ENCODE measurements at regions not wholly inside any gene's neighbourhood (a gene's known extent, or its start where the extent isn't known, plus 50 kb on each side); places are given as distances from the start of the nearest gene placed in this dataset.

DNA sequence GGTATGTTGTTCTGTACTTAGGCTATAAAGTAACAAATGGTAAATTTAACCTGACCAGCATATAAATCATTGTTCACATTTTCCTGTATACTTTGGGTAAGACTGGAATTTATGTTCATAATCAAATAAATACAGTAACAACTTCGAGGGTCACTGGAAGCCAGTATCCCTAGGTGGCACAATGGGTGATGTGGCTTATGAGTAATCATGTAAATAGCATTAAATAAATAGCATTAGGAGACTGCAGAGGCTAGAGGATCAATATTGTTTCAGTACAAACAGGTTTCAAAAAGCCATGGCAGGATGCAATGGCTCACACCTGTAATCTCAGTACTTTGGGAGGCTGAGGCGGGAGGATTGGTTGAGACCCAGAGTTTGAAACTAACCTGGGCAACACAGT is 690.6 kb downstream of the SLC4A3 start:
- H3K27ac ChIP-seq: no peak overlapping the region
- no peak overlapping the region for H3K4me3 ChIP-seq
- TF ChIP-seq POLR2A (IDR thresholded peaks at IDR 0.05) (no peak), POLR2AphosphoS5 (IDR thresholded peaks at IDR 0.05) (no peak)
- no peaks in the 10 kb centered on the region for H3K9me3 ChIP-seq
- intact Hi-C loops (cut with DNase I): no loop called here
- no peaks in the 10 kb centered on the region for H3K27me3 ChIP-seq (replicated peaks; ENCODE audit: insufficient read depth)
- DNase-seq (ENCODE audit: low spot score): no peak
- H3K4me1 ChIP-seq (replicated peaks): no peaks in the 10 kb centered on the region
- no peaks in the 10 kb centered on the region for H3K36me3 ChIP-seq
- WGBS: 91% methylated on average over 2 of the region's 2 CpGs

DNA sequence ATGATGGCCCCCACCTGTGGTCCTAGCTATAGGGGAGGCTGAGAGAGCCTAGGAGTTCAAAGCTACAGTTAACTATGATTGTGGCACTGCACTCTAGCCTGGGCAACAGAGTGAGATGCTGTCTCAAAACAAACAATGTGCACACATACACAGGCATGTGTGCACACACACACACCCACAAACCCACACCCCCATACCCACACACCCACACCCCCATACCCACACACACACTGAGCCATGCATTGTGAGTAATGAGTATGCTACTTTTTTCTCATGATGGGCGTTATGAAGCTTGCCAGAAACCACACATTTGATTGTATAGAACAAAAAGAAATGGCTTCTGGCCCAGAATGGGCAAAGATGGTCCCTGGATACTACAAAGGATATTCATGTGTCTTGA is 691.1 kb downstream of the SLC4A3 start:
- no peaks in the 10 kb centered on the region for H3K9me3 ChIP-seq
- no peaks in the 10 kb centered on the region for H3K36me3 ChIP-seq

GRCh38 chr2:220320326-220320725 is 692.9 kb downstream of the SLC4A3 start:
- DNase-seq (ENCODE audit: low spot score): no peak
- no peaks in the 10 kb centered on the region for H3K36me3 ChIP-seq
- intact Hi-C loops (cut with DNase I): no loop called here
- no peaks in the 10 kb centered on the region for H3K27me3 ChIP-seq (replicated peaks; ENCODE audit: insufficient read depth)
- no peak overlapping the region for H3K4me3 ChIP-seq
- no peak overlapping the region for H3K27ac ChIP-seq
- no peaks in the 10 kb centered on the region for H3K4me1 ChIP-seq (replicated peaks)
- WGBS: 60% methylated on average over 2 of the region's 2 CpGs
- TF ChIP-seq CTCF (IDR thresholded peaks at IDR 0.05) (no peak), POLR2AphosphoS5 (IDR thresholded peaks at IDR 0.05) (no peak), POLR2A (IDR thresholded peaks at IDR 0.05) (no peak)
- no peaks in the 10 kb centered on the region for H3K9me3 ChIP-seq

More for the DNA sequence above, 691.1 kb downstream of the SLC4A3 start:
- 70% methylated on average over 1 of the region's 1 CpG for WGBS
- H3K27ac ChIP-seq: no peak overlapping the region
- H3K4me1 ChIP-seq (replicated peaks): no peaks in the 10 kb centered on the region
- DNase-seq (ENCODE audit: low spot score): no peak
- H3K4me3 ChIP-seq: no peak overlapping the region
- no peak for TF ChIP-seq POLR2AphosphoS5 (IDR thresholded peaks at IDR 0.05)
- no peak for TF ChIP-seq CTCF (IDR thresholded peaks at IDR 0.05)
- TF ChIP-seq POLR2A (IDR thresholded peaks at IDR 0.05): no peak
- no peaks in the 10 kb centered on the region for H3K27me3 ChIP-seq (replicated peaks; ENCODE audit: insufficient read depth)
- intact Hi-C loops (cut with DNase I): no loop called here

DNA sequence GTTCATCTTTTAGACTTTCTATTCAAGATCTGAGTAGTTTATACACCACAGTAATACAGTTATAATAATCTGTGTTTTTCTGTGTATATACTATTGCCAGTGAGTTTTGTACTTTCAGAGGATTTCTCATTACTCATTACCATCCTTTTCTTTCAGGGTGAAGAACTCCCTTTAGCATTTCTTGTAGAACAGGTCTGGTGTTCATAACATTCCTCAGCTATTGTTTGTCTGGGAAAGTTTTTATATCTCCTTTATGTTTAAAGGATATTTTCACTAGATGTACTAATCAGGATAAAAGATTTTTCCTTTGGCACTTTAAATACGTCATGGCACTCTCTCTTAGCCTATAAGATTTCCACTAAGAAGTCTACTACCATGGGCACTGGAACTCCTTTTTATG is 705.5 kb downstream of the SLC4A3 start:
- 47% methylated on average over 1 of the region's 1 CpG for WGBS
- intact Hi-C loops (cut with DNase I): no loop called here
- no peaks in the 10 kb centered on the region for H3K4me1 ChIP-seq (replicated peaks)
- no peak overlapping the region for H3K27ac ChIP-seq
- DNase-seq (ENCODE audit: low spot score): no peak
- no peak overlapping the region for H3K4me3 ChIP-seq
- no peaks in the 10 kb centered on the region for H3K9me3 ChIP-seq
- H3K36me3 ChIP-seq: no peaks in the 10 kb centered on the region
- TF ChIP-seq CTCF (IDR thresholded peaks at IDR 0.05): no peak
- TF ChIP-seq POLR2A (IDR thresholded peaks at IDR 0.05): no peak
- no peak for TF ChIP-seq POLR2AphosphoS5 (IDR thresholded peaks at IDR 0.05)
- no peaks in the 10 kb centered on the region for H3K27me3 ChIP-seq (replicated peaks; ENCODE audit: insufficient read depth)

GRCh38 chr2:220334210-220334609 is 706.8 kb downstream of the SLC4A3 start:
- Histone ChIP-seq H3K4me3 (no peak overlapping the region), H3K9me3 (no peaks in the 10 kb centered on the region), H3K27ac (no peak overlapping the region), H3K4me1 (replicated peaks) (no peaks in the 10 kb centered on the region), H3K27me3 (replicated peaks; ENCODE audit: insufficient read depth) (no peaks in the 10 kb centered on the region), H3K36me3 (no peaks in the 10 kb centered on the region)
- DNase-seq (ENCODE audit: low spot score): no peak
- TF ChIP-seq POLR2AphosphoS5 (IDR thresholded peaks at IDR 0.05): no peak
- no peak for TF ChIP-seq CTCF (IDR thresholded peaks at IDR 0.05)
- no peak for TF ChIP-seq POLR2A (IDR thresholded peaks at IDR 0.05)
- intact Hi-C loops (cut with DNase I): no loop called here
